ENCODE measurements at regions not wholly inside any gene's neighbourhood (a gene's known extent, or its start where the extent isn't known, plus 50 kb on each side); places are given as distances from the start of the nearest gene placed in this dataset.

- DNase-seq, result no peak
Measured at GRCh38 chr2:100742277-100743254, 77.4 kb upstream of the NPAS2 start.

GRCh38 chr2:100743741-100744140, 76.2 kb upstream of the NPAS2 start:
- no peak for DNase-seq

GRCh38 chr2:100744184-100744583, 75.8 kb upstream of the NPAS2 start:
- no peak for DNase-seq

- no peak for DNase-seq
Measured at GRCh38 chr2:100744589-100744988, 75.3 kb upstream of the NPAS2 start.

GRCh38 chr2:100745604-100746003, 74.3 kb upstream of the NPAS2 start:
- no peak for DNase-seq

GRCh38 chr2:100747551-100747950, 72.4 kb upstream of the NPAS2 start:
- no peak for DNase-seq

GRCh38 chr2:100747996-100748615, 71.8 kb upstream of the NPAS2 start:
- DNase-seq, result no peak

- no peak for DNase-seq
Measured at GRCh38 chr2:100748673-100749072, 71.3 kb upstream of the NPAS2 start.

- DNase-seq, result no peak
Measured at GRCh38 chr2:100749771-100750542, 70.0 kb upstream of the NPAS2 start.

GRCh38 chr2:100751871-100752625, 67.9 kb upstream of the NPAS2 start:
- peak; percentile 56 for DNase-seq

- DNase-seq, result no peak
Measured at GRCh38 chr2:100752628-100753333, 67.2 kb upstream of the NPAS2 start.

- no peak for DNase-seq
Measured at GRCh38 chr2:100753444-100753843, 66.5 kb upstream of the NPAS2 start.

- no peak for DNase-seq
Measured at GRCh38 chr2:100753881-100754280, 66.1 kb upstream of the NPAS2 start.

GRCh38 chr2:100754951-100755350, 65.0 kb upstream of the NPAS2 start:
- no peak for DNase-seq

- DNase-seq, result no peak
Measured at GRCh38 chr2:100755441-100755840, 64.5 kb upstream of the NPAS2 start.

- no peak for DNase-seq
Measured at GRCh38 chr2:100756704-100757103, 63.2 kb upstream of the NPAS2 start.

- DNase-seq, result no peak
Measured at GRCh38 chr2:100757621-100758394, 62.1 kb upstream of the NPAS2 start.

- DNase-seq, result no peak
Measured at GRCh38 chr2:100759901-100760300, 60.0 kb upstream of the NPAS2 start.

GRCh38 chr2:100761365-100761764, 58.6 kb upstream of the NPAS2 start:
- DNase-seq, result no peak

GRCh38 chr2:100764430-100764829, 55.5 kb upstream of the NPAS2 start:
- no peak for DNase-seq

- no peak for DNase-seq
Measured at GRCh38 chr2:100765481-100765880, 54.5 kb upstream of the NPAS2 start.

All from activated CD8-positive, alpha-beta memory T cell treated with anti-CD3 and anti-CD28 coated beads, Interleukin-2, amount 50 U/mL, for 48 hours (primary cell).